OCI-LY3 (cell line): ENCODE measurements at regions not wholly inside any gene's neighbourhood (a gene's known extent, or its start where the extent isn't known, plus 50 kb on each side); places are given as distances from the start of the nearest gene placed in this dataset.

ENCODE experiments used
- CTCF ChIP-seq: fragments of 200-600, 300-600 bp; sonication (generic); IDR thresholded peaks from 2 replicates; pipeline ENCODE4 v1.5.1; 2014; ENCODE audit warnings: antibody characterized with exemption, low read length, low read depth
- EZH2phosphoT487 ChIP-seq: fragments of 200-600 bp; shearing (Covaris generic); IDR thresholded peaks from 2 replicates; pipeline ENCODE4 v1.6.1; 2018; ENCODE audit warnings: antibody characterized with exemption, mixed run types, low read depth

- TF ChIP-seq CTCF (no peak), EZH2phosphoT487 (no peak)
Observed at GRCh38 chr6:27812078-27812804, 100.0 kb downstream of the OR2B2 start.
